NCI-H2227 (cell line): ENCODE measurements at regions not wholly inside any gene's neighbourhood (a gene's known extent, or its start where the extent isn't known, plus 50 kb on each side); places are given as distances from the start of the nearest gene placed in this dataset.

Experiments used
- DNase-seq: peaks from one replicate; lab custom pipeline; 2025; ENCODE audit not compliant: unreplicated experiment; lab: John Stamatoyannopoulos, UW

- DNase-seq, result no peak
Observed at GRCh38 chr22:27540656-27541396, 260.7 kb downstream of the MN1 start.

GRCh38 chr22:27541836-27542235 is 259.7 kb downstream of the MN1 start:
- peak; percentile 61 for DNase-seq

DNA sequence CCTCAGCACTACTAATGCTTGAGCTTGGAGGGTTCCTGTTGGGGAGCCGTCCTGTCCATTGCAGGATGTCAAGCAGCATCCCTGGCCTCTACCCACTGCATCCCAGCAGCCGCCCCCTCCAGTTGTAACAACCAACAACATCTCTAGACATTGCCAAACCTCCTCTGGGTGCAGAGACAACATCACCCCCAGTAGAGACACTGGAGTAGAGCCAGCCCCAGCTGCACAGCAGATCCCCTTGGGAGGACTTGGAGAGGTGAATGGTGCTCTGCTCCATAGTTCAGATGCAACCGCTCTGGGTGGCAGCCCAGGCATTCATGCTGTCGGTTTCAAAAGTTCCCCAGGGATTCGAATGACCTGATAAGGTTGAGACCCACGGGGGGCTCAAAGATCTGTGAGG is 259.0 kb downstream of the MN1 start:
- no peak for DNase-seq

- DNase-seq, result no peak
Observed at GRCh38 chr22:27543460-27543859, 258.1 kb downstream of the MN1 start.

DNA sequence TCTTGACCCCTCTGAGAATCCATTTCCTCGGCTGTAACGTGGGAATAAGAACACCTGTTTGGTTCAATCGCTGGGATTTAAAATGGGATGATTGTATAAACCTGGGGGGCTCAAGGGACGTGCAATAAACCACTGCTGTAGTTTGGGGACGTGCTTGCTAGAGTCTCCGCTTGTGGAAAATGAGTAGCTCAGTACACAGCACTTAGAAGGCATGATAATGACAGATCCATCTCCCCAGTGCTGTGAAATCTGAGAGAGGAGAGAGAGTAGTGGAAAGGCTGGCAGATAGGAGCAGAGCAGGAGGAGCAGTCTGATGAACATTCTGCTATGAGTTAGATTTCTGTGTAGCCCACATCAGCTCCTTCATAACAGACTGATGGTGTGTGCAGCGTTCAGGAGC is 256.5 kb downstream of the MN1 start:
- peak; percentile 27 for DNase-seq

DNA sequence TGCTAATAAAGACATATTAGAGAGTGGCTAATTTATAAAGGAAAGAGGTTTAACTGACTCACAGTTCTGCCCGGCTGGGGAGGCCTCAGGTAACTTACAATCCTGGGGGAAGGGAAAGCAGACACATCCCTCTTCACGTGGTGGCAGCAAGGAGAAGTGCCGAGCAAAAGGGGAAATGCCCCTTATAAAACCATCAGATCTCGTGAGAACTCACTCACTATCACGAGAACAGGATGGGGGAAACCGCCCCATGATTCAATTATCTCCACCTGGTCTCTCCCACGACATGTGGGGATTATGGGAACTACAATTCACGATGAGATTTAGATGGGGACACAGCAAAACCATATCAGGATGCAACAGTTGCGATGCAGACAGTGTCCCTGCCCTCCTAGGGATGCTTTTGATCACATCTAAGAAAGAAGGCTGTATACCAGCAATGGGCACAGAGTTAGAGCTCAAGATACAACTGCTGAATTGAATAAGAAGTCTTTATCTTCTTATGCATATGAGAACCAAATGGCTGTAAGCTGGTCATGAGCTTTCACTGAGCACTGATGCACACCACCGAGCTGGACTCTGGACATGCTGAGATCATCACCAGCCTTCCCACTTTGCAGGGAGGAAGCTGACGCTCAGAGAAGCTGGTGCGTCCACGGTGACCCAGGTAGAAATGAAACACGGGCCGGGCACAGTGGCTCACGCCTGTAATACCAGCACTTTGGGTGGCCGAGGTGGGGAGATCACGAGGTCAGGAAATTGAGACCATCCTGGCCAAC is 255.2 kb downstream of the MN1 start:
- no peak for DNase-seq

DNA sequence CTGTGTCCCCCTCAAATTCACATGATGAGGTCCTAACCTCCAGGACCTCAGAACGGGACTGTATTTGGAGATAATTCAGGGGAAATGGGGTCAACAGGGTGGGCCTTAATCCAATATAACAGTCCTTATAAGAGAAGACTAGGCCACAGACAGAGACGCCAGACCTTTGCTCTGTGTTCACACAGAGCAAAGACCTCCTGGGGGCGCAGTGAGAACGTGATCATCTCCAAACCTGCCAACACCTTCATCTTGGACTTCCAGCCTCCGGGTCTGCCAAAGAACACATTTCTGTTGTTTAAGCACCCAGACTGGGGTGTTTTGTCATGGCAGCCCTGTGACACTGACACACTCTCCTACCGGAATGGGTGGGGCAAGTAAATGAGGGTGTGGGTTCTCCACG is 250.2 kb downstream of the MN1 start:
- DNase-seq, result no peak

GRCh38 chr22:27552176-27552575 is 249.4 kb downstream of the MN1 start:
- no peak for DNase-seq

- no peak for DNase-seq
Observed at GRCh38 chr22:27552863-27553262, 248.7 kb downstream of the MN1 start.

DNA sequence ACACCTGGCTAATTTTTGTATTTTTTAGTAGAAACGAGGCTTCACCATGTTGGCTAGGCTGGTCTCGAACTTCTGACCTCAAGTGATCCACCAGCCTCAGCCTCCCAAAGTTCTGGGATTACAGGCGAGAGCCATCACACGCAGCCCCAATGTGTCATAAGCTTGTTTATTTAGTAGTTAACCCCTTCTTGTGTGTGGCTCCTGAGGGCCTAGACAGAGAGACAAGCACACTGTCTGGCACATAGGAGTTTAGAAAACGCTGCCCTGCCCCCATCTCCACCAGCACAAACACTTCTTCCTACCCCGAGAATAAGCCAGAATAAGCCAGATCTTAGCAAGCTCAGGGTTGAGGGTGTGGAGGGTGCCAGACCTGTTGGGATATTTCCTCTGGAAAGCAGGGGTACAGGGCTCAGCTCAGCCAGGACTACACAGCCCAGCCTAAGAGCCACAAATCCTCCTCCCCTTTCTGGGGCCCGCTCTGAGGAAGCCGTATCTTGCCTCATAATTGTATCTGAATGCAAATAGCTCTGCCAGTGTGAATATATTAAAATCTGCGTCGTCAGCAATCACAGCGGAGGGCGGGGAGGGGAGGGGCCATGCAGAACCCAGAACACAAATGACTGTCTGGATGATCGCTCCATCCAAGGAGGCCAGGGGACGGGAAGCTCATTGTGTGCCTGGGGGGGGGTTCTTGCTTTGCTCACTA is 247.3 kb downstream of the MN1 start:
- no peak for DNase-seq

DNA sequence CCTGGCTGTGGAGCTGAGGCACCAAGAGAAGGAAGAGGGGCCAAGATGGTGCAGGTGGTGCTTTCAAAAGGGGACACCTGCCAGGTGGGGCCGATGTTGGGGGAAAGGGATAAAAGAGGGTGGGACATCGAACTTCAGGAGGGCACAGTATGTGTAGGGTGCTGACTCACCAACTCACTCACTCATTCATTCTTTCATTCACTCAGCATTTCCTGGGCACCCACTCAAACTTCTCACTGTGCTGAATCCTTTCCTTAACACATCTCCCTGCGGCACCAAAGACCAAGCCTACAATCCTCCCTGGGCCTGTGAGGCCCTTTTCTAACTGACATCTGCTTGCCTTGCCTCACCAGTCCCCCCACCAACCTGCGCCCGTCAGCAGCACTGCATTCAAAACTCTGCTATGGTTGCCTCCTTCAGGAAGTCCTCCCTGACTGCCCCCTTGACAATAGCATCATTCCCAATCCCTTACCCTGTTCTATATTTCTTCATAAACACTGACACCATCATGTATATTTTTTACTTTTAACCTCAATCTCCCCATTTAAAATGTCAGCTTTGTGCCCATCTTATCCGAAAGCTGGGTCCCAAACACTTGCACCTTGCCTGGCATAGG is 246.6 kb downstream of the MN1 start:
- DNase-seq, result no peak

DNA sequence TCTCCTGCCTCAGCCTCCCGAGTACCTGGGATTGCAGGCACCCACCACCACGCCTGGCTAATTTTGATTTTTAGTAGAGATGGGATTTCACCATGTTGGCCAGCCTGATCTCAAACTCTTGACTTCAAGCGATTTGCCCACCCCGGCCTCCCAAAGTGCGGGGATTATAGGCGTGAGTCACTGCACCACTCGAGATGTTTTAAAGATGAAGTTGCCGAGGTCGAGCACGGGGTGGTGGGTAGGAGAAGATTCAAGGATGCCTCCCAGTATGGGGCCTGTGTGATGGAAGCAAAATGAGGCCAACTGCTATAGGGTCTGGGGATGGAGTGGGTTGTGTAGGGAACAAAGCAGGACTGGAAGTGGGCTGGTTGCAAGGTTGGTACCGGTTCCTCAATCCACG is 245.2 kb downstream of the MN1 start:
- no peak for DNase-seq

DNA sequence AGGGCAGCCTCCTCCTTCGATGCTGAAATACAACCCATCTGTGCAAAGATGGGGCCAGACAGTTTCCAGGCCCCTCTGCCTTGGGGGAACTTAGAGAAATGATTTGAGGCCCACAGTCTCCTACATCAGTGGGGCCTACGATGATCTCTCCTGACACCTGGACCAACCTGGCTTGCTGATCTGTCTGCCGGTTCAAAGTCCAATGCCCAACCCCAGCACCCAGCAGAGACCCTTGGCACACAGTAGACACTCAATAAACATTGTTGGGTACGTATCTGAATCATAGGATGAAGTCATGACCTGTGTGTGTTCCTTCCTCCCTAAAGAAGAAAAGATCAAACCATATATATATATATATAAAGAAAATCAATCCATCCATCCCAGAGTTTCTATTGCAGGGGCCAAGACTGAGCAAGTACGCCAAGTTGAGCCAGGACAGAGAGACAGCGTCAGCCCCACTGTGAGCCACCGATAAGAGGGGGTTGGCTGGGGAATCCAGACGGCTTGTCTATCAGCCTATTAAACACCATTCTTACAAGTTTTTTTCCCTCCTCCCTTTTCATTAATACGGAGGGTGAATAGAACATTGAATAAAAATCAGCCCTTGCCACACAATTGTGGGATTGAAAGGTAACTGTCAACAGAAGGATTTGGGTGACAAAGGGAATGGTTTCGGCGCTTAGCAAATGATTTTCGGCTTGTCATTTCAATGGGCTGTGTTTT is 244.1 kb downstream of the MN1 start:
- DNase-seq, result no peak

GRCh38 chr22:27558658-27559371 is 242.7 kb downstream of the MN1 start:
- no peak for DNase-seq

GRCh38 chr22:27560781-27561180 is 240.8 kb downstream of the MN1 start:
- DNase-seq, result no peak

DNA sequence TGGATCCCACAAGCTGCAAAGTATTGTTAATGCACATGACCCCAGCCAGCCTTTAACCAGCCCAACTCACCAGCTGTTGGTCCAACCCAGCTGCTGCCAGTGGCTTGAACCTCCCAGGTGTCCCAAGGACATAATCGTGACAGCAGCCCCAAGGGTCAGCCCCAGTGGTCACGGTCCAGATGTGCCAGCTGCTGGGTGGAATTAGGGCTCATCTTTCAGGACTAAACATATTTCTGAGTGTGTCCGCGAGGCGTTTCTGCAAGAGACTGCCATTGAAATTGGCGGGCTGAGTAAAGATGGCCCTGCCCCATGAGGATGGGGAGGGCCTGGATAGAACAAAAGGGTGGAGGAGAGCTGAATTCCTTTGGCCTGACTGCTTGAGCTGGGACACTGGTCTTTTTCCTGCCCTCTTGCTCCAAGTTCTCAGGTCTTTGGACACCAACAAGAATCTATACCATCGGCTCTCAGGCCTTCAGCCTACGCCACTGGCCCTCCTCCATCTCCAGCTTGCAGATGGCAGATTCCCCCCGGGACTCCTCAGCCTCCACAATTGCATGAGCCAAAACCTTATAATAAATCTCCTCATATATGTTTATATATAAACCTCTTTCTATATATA is 240.2 kb downstream of the MN1 start:
- no peak for DNase-seq

DNA sequence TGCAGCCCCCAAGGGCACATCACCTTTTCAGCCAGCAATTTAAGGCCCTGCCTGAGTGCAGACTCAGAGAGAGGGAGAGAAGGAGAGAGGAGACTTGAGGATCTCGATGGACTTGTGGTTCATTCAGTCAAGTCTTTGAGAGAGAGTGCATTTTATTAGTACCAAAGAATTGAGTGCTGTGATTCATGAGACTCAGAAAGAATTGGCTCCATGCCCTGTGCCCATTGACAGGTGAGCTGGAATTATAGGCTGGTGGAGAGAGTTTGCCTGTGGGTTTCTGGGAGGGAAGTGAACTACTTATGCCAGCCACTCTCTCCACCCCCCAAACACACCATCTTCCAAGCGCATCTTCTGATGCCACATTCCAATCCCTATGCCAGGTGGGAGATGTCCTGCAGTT is 236.8 kb downstream of the MN1 start:
- no peak for DNase-seq

DNA sequence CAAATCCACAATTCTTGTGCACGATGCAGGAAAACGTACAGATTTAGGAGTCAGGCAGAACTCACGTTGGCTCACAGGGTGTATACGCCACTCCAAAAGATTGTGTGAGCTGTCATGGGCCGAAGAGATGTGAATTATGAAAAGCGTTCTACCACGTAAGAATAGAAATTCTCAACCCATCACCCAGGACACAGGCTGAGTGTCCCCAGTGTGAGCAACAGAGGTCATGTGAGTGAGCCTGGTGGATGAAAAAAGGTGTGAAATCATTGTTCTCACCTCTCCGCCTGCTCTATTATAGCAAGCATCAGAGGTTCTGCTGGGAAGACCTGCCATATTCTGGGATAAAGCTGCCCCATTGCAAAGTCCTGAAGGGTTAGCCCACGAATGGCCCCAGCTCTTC is 235.0 kb downstream of the MN1 start:
- DNase-seq, result no peak

DNA sequence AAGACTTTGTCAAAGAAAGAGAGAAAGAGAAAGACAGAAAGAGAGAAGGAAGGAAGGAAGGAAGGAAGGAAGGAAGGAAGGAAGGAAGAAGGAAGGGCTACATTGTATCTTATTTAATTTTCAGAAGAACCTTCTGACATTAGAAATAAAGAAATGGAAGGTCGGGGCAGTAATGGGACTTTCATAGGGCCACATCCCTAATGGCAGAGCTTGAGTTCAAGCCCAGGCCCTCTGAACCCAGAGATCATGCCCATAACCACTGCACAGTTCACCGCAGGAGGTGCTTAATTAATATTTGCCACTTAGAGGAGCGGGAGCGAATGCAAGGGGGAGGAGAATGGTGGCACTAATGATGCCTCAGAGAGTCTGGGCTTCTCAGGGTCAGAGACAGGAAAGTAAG is 233.3 kb downstream of the MN1 start:
- no peak for DNase-seq
